CD4-positive, alpha-beta memory T cell (primary cell): ENCODE measurements at regions not wholly inside any gene's neighbourhood (a gene's known extent, or its start where the extent isn't known, plus 50 kb on each side); places are given as distances from the start of the nearest gene placed in this dataset. TPM values are rescaled to one million over a fixed set of nuclear protein-coding genes. Genes with fewer than 3 reads are reported as not detected.

Source experiments
- CTCF ChIA-PET: fragments of 350-600 bp; sonication (Branson Sonifier 250); formaldehyde crosslinking; loops from one replicate; lab custom pipeline; 2021; ENCODE audit warnings: inconsistent platforms; ENCODE audit not compliant: partially characterized antibody; lab: Charles Lee
- POLR2A ChIA-PET: fragments of 350-600 bp; sonication (Branson Sonifier 250); formaldehyde crosslinking; loops from one replicate; lab custom pipeline; 2021; ENCODE audit not compliant: partially characterized antibody; lab: Charles Lee
- DNase-seq, 5 donors: peaks; one replicate each; pipeline versions ENCODE4 v3.0.0 to v3.0.0-alpha.2; 2020 to 2022; ENCODE audit warnings: mixed read lengths in 1 of 5
- H3K27ac ChIP-seq: one replicate; pipeline ENCODE4 v1.7.0; 2013; ENCODE audit warnings: low read depth, low read length
- H3K27me3 ChIP-seq: 2 replicates; pipeline ENCODE4 v1.7.0; 2013; ENCODE audit warnings: mild to moderate bottlenecking, low read length, moderate library complexity; ENCODE audit not compliant: insufficient read depth
- H3K36me3 ChIP-seq: 2 replicates; pipeline ENCODE4 v1.7.0; 2013; ENCODE audit warnings: mild to moderate bottlenecking, low read length, moderate library complexity; ENCODE audit not compliant: insufficient read depth
- H3K4me1 ChIP-seq: 2 replicates; pipeline ENCODE4 v1.7.0; 2013; ENCODE audit warnings: mild to moderate bottlenecking, low read length, moderate library complexity; ENCODE audit not compliant: insufficient read depth
- H3K4me3 ChIP-seq, 2 donors: one replicate each; pipeline ENCODE4 v1.7.0; 2013; ENCODE audit warnings: low read length in 2 of 2, mild to moderate bottlenecking in 1 of 2
- H3K9me3 ChIP-seq, 2 donors: one replicate each; pipeline ENCODE4 v1.7.0; 2013; ENCODE audit warnings: low read length in 2 of 2, control low read depth in 1 of 2; ENCODE audit not compliant: control insufficient read depth in 1 of 2
- H3K27ac Mint-ChIP-seq, 7 donors: one replicate each; pipeline ENCODE4 v1.8.0; 2020 to 2021; ENCODE audit warnings: mixed read lengths in 7 of 7, mild to moderate bottlenecking in 6 of 7, inconsistent platforms in 3 of 7, moderate library complexity in 3 of 7
- H3K27me3 Mint-ChIP-seq, 2 donors: one replicate each; pipeline ENCODE4 v1.8.0; 2020 to 2021; ENCODE audit warnings: mixed read lengths in 2 of 2
- H3K36me3 Mint-ChIP-seq, 2 donors: one replicate each; pipeline ENCODE4 v1.8.0; 2020 to 2021; ENCODE audit warnings: mixed read lengths in 2 of 2, inconsistent platforms in 1 of 2, mild to moderate bottlenecking in 1 of 2
- H3K4me1 Mint-ChIP-seq, 4 donors: one replicate each; pipeline ENCODE4 v1.8.0; 2020 to 2021; ENCODE audit warnings: mixed read lengths in 4 of 4, mild to moderate bottlenecking in 1 of 4
- H3K4me3 Mint-ChIP-seq, 8 donors: one replicate each; pipeline ENCODE4 v1.8.0; 2020 to 2021; ENCODE audit warnings: mixed read lengths in 8 of 8, mild to moderate bottlenecking in 7 of 8, moderate library complexity in 6 of 8, inconsistent platforms in 3 of 8
- H3K9me3 Mint-ChIP-seq, 8 donors: one replicate each; pipeline ENCODE4 v1.8.0; 2020 to 2021; ENCODE audit warnings: mixed read lengths in 8 of 8, mild to moderate bottlenecking in 5 of 8, inconsistent platforms in 3 of 8, moderate library complexity in 1 of 8
- intact Hi-C: fragments of 100-400 bp; cut with micrococcal nuclease; formaldehyde crosslinking; loops from one replicate; pipeline ENCODE4 v1.15.1; 2023
- microRNA-seq: library from miRNA; unstranded; fragments of <30 nt; microRNA quantifications from one replicate; pipeline ENCODE4 v1.2.0, GENCODE V29; 2021; ENCODE audit warnings: borderline replicate concordance, borderline number of aligned reads, borderline microRNAs expressed, mixed read lengths

GRCh38 chr6:127058027-127058426, 60.4 kb upstream of the RSPO3 start:
- Histone ChIP-seq H3K36me3 (no peaks in the 10 kb centered on the region), H3K27me3 (no peaks in the 10 kb centered on the region), H3K4me1 (no peaks in the 10 kb centered on the region), H3K4me3 (no peak overlapping the region), H3K27ac (no peak overlapping the region), H3K9me3 (no peaks in the 10 kb centered on the region)
- Mint-ChIP-seq H3K27ac (no peak overlapping the region), H3K4me3 (no peak overlapping the region), H3K4me1 (peaks cover 0 to 4% (median 1%) of the 10 kb centered on the region in 4 donors), H3K27me3 (no peaks in the 10 kb centered on the region), H3K9me3 (peaks cover 0 to 3% (median 0%) of the 10 kb centered on the region in 8 donors), H3K36me3 (no peaks in the 10 kb centered on the region)
- POLR2A ChIA-PET, result no interaction called here
- intact Hi-C loops, result no loop called here
- no peak for DNase-seq
- CTCF ChIA-PET, result no interaction called here

- no peak overlapping the region for H3K4me3 Mint-ChIP-seq
- H3K36me3 Mint-ChIP-seq, result no peaks in the 10 kb centered on the region
- POLR2A ChIA-PET, result no interaction called here
These were observed 59.5 kb upstream of the RSPO3 start for GRCh38 chr6:127058936-127059335.

More at GRCh38 chr6:127058936-127059335, 59.5 kb upstream of the RSPO3 start:
- Histone ChIP-seq H3K36me3 (no peaks in the 10 kb centered on the region), H3K4me1 (no peaks in the 10 kb centered on the region), H3K4me3 (no peak overlapping the region), H3K27ac (no peak overlapping the region), H3K9me3 (no peaks in the 10 kb centered on the region), H3K27me3 (no peaks in the 10 kb centered on the region)
- Mint-ChIP-seq H3K27me3 (no peaks in the 10 kb centered on the region), H3K27ac (no peak overlapping the region), H3K4me1 (peaks cover 0 to under 1% (median under 1%) of the 10 kb centered on the region in 4 donors), H3K9me3 (peaks cover 0 to 3% (median 0%) of the 10 kb centered on the region in 8 donors)
- no peak for DNase-seq
- intact Hi-C loops, result no loop called here
- CTCF ChIA-PET, result no interaction called here

Small RNA genes lying in the stretch of these regions (microRNA-seq; reads per million reads assigned to microRNA genes)
- gene MIR588, result not detected
